ENCODE measurements at regions not wholly inside any gene's neighbourhood (a gene's known extent, or its start where the extent isn't known, plus 50 kb on each side); places are given as distances from the start of the nearest gene placed in this dataset.
A peak's percentile ranks its signal among the peaks of the same experiment; 100 is the strongest.
"Not testable (repeated sequence)": the region's sequence is repeated elsewhere in the genome, so short reads cannot be mapped to it uniquely, and the experiment has no call there.

- no peak for DNase-seq
Observed at GRCh38 chr17:68097161-68097805, 61.7 kb downstream of the KPNA2 start.

GRCh38 chr17:68099341-68099753 lies 63.8 kb downstream of the KPNA2 start:
- DNase-seq: not testable (repeated sequence)

- DNase-seq: no peak
Observed at GRCh38 chr17:68100000-68100641, 64.6 kb downstream of the KPNA2 start.

DNA sequence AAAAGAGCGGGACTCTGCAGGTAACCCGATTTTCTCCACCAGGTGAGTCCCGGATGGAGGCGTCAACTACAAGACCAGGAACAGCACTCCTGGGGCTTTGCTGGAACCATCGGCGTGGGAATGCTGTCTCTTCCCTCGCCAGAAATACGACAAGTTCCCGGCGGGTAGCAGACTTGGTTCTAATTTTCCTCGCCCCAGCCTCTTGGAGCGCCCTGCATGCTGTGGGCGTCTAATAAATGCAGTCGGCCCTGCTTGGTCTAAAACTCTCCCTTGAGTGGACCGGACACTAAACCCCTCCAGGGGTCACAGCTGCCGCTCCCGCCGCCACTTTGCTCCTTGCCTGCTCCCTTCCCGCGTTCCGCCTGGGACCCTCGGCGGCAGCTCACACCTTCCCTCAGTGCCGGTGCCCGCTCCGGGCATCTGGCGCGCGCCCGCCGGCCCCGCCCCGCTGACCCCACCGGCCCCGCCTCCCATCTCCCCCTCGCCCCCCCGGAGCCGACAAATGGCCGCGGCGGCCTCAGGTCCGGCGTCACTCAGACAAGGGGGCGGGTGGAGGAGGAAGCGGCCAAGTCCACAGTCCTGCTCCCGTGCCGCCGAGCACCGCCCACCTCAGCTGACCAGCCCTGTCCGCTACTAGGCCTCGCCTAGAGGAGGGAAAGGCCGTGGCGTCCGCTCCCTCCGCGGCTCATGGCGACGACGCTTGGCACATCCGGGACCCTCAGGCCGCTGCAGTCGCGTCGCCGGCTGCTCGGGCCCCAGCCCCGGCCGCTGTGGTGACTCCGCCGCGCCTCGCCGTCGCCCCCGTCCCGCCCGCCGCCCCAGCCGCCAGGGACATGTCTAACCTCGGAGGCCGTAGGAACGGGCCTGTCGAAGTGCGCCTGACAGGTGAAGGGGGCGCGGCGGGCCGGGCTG lies 65.8 kb downstream of the KPNA2 start:
- peak; percentile 44 for DNase-seq

DNA sequence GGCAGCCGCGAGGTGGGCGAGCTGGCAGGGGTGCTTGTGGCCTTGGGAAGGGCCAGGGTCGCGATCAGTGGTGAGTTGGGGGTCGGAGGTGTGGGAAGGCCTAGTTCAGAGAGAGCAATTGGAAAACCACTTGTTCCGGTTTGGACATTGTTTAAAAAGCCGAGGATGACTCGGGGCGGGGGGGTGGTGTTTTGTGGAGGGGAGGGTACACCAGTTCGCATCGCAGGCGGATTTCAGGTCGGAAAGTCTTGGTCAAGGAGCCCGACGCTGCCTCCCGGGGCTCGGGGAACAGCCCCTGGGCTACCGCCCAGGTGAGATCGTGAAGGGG lies 66.4 kb downstream of the KPNA2 start:
- DNase-seq: no peak

GRCh38 chr17:68102318-68102758 lies 66.8 kb downstream of the KPNA2 start:
- DNase-seq: no peak

- no peak for DNase-seq
Observed at GRCh38 chr17:68103148-68103547, 67.6 kb downstream of the KPNA2 start.

DNA sequence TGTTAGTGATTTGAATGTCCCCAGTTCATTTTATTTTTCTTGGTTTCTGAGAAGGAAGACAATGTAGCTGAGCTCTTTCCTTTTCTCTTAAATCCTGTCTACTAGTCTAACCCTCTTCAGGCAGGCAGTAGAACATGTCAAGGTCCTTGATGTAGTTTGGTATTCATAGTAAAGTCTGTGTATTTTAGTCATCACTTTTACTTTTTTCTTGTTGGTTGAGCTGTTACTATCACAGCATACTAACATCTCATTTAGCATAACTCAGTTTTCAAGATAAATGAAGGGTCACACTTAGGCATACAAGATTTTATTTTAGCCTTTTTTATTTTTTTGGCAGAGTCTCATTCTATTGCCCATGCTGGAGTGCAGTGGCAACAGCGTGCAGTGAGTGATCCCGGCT lies 70.5 kb downstream of the KPNA2 start:
- DNase-seq: no peak

DNA sequence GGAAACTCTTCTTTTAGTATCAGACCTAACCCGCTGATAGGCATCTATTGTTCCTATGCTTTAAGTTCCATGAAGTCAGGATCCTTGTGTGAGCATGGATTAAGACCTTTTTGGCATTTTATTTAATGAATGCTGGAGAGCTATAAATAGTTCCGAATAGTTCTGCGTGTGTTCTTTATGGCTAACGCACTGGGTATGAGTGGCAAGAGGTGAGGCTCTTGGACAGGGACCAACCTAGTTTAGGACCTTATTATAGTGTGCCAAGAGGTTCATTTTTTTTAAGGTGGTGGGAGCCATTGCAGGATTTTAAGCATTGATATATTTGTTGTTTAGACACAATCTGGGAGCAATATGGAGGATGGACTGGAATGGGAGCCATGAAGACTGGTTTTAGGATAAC lies 71.8 kb downstream of the KPNA2 start:
- no peak for DNase-seq

GRCh38 chr17:68108313-68109000 lies 72.9 kb downstream of the KPNA2 start:
- no peak for DNase-seq

GRCh38 chr17:68109404-68109803 lies 73.9 kb downstream of the KPNA2 start:
- DNase-seq: not testable (repeated sequence)

DNA sequence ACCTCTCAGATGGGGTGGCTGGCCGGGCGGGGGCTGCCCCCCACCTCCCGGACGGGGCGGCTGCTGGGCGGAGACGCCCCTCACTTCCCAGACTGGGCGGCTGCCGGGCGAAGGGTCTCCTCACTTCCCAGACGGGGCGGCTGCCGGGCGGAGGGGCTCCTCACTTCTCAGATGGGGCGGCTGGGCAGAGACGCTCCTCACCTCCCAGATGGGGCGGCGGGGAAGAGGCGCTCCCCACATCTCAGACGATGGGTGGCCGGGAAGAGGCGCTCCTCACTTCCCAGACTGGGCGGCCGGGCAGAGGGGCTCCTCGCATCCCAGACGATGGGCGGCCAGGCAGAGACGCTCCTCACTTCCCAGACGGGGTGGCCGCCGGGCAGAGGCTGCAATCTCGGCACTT lies 80.7 kb downstream of the KPNA2 start:
- not testable (repeated sequence) for DNase-seq

GRCh38 chr17:68122587-68122986 lies 87.1 kb downstream of the KPNA2 start:
- no peak for DNase-seq

DNA sequence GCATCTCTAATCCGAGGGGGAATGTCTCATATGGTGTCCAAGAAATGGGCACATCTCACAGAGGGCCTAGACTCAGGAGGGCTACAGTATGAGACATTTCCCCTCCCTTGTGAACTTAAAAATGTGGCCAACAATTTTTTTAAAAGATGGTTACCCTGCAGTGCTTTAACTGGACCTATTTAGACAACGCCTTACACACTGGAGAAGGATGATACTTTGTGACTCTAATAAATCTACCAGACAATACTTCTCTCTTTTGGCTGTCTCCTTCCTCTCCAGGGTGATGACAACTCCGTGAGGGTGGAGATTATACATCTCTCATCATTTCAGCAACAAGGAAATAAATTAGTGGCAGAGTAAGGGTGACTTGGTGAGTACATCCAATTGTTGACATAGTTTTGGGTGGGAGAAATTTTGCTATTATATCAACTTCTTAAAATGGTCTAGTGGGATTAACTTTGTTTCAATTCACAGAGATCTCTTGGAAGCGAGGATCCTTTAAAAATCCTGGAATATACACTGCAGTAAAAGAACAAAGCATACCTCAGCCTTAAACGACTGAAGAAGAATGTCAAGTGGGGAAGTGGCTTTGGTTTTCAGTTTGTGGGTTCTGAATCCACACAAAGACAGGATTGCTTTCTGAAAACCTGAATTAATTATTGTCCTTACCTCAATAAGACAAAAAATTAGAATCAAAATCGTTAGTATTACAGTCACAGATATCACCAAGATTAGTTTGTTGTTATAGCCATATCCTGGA lies 89.8 kb downstream of the KPNA2 start:
- DNase-seq: no peak

DNA sequence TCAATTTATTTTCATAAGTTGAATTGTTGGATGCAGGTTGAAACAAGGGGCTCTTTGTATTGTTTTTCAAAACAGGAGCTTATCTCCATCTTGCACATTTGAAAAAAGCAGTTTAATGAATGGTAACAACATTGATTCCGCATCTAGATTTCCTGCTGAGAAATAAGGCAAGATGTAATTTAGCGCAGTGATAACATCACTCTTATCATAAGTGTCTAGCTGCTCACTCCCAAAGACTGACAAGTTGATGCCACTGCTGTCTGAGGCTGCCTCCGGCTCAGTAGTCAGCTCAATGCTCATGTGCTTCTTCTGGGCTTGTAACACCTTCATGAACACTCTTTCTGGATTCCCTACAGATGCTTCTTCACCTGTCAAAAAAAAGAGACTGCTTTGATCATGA lies 92.4 kb downstream of the KPNA2 start:
- DNase-seq: no peak

- no peak for DNase-seq
Observed at GRCh38 chr17:68131456-68131855, 95.9 kb downstream of the KPNA2 start.

GRCh38 chr17:68133346-68134045 lies 98.0 kb downstream of the KPNA2 start:
- DNase-seq: no peak

- DNase-seq: no peak
Observed at GRCh38 chr17:68134046-68134637, 98.6 kb downstream of the KPNA2 start.

GRCh38 chr17:68134731-68135130 lies 99.2 kb downstream of the KPNA2 start:
- DNase-seq: no peak

GRCh38 chr17:68135141-68135887 lies 99.8 kb downstream of the KPNA2 start:
- no peak for DNase-seq

GRCh38 chr17:68141050-68141449 lies 105.5 kb downstream of the KPNA2 start:
- no peak for DNase-seq

All from KG1 (cell line).